Gastroesophageal sphincter (tissue), 3 donors: ENCODE measurements at regions not wholly inside any gene's neighbourhood (a gene's known extent, or its start where the extent isn't known, plus 50 kb on each side); places are given as distances from the start of the nearest gene placed in this dataset.

Experiments used
- POLR2A ChIP-seq, 2 donors: fragments of 450-650 bp; IDR thresholded peaks; one replicate each; pipeline ENCODE4 v1.6.1; 2017; ENCODE audit warnings: antibody characterized with exemption in 2 of 2, mild to moderate bottlenecking in 2 of 2, moderate library complexity in 1 of 2
- TF ChIP-seq, protein P1 (sequence below), 4 experiments: fragments of 200-600 bp in 2 of 4; fragments of 450-650 bp in 2 of 4; sonication (generic) in 1 of 4; IDR thresholded peaks; one replicate each; pipeline ENCODE4 v1.5.1; 2017 to 2019; ENCODE audit warnings: antibody characterized with exemption in 4 of 4, mild to moderate bottlenecking in 2 of 4, moderate library complexity in 2 of 4

GRCh38 chr14:58797010-58797429 lies 159.3 kb downstream of the DACT1 start:
- TF ChIP-seq, protein P1, sequence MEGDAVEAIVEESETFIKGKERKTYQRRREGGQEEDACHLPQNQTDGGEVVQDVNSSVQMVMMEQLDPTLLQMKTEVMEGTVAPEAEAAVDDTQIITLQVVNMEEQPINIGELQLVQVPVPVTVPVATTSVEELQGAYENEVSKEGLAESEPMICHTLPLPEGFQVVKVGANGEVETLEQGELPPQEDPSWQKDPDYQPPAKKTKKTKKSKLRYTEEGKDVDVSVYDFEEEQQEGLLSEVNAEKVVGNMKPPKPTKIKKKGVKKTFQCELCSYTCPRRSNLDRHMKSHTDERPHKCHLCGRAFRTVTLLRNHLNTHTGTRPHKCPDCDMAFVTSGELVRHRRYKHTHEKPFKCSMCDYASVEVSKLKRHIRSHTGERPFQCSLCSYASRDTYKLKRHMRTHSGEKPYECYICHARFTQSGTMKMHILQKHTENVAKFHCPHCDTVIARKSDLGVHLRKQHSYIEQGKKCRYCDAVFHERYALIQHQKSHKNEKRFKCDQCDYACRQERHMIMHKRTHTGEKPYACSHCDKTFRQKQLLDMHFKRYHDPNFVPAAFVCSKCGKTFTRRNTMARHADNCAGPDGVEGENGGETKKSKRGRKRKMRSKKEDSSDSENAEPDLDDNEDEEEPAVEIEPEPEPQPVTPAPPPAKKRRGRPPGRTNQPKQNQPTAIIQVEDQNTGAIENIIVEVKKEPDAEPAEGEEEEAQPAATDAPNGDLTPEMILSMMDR (IDR thresholded peaks at IDR 0.05) = no peak
- TF ChIP-seq POLR2A (IDR thresholded peaks at IDR 0.05) = no peak
